Activated naive CD4-positive, alpha-beta T cell treated with anti-CD3 and anti-CD28 coated beads for 36 hours (primary cell): ENCODE measurements at regions not wholly inside any gene's neighbourhood (a gene's known extent, or its start where the extent isn't known, plus 50 kb on each side); places are given as distances from the start of the nearest gene placed in this dataset.

Experiments used
- CTCF ChIA-PET: fragments of 350-600 bp; sonication (Branson Sonifier 250); formaldehyde crosslinking; loops from one replicate; lab custom pipeline; 2021; ENCODE audit warnings: antibody characterized with exemption; lab: Charles Lee
- DNase-seq: peaks from one replicate; pipeline ENCODE4 v3.0.0-alpha.2; 2020
- H3K27ac Mint-ChIP-seq: one replicate; pipeline ENCODE4 v1.8.0; 2021; ENCODE audit warnings: mild to moderate bottlenecking, mixed read lengths
- H3K27me3 Mint-ChIP-seq: one replicate; pipeline ENCODE4 v1.8.0; 2021; ENCODE audit warnings: low read depth, mixed read lengths
- H3K36me3 Mint-ChIP-seq: one replicate; pipeline ENCODE4 v1.8.0; 2021; ENCODE audit warnings: low read depth, mixed read lengths
- H3K4me1 Mint-ChIP-seq: one replicate; pipeline ENCODE4 v1.8.0; 2021; ENCODE audit warnings: low read depth, mixed read lengths
- H3K4me3 Mint-ChIP-seq: one replicate; pipeline ENCODE4 v1.8.0; 2021; ENCODE audit warnings: mild to moderate bottlenecking, moderate library complexity, mixed read lengths
- H3K9me3 Mint-ChIP-seq: one replicate; pipeline ENCODE4 v1.8.0; 2021; ENCODE audit warnings: mixed read lengths
- intact Hi-C: fragments of 100-400 bp; cut with micrococcal nuclease; formaldehyde crosslinking; loops from one replicate; pipeline ENCODE4 v1.15.1; 2023

- H3K27me3 Mint-ChIP-seq = peaks cover 13% of the 10 kb centered on the region
- no peaks in the 10 kb centered on the region for H3K4me1 Mint-ChIP-seq
- CTCF ChIA-PET = no interaction called here
- peaks cover 4% of the 10 kb centered on the region for H3K9me3 Mint-ChIP-seq
- no peak overlapping the region for H3K27ac Mint-ChIP-seq
- intact Hi-C loops = no loop called here
- no peak for DNase-seq
- H3K4me3 Mint-ChIP-seq = no peak overlapping the region
- H3K36me3 Mint-ChIP-seq = no peaks in the 10 kb centered on the region
Measured at GRCh38 chr2:234733093-234733489, 218.7 kb upstream of the SH3BP4 start.

DNA sequence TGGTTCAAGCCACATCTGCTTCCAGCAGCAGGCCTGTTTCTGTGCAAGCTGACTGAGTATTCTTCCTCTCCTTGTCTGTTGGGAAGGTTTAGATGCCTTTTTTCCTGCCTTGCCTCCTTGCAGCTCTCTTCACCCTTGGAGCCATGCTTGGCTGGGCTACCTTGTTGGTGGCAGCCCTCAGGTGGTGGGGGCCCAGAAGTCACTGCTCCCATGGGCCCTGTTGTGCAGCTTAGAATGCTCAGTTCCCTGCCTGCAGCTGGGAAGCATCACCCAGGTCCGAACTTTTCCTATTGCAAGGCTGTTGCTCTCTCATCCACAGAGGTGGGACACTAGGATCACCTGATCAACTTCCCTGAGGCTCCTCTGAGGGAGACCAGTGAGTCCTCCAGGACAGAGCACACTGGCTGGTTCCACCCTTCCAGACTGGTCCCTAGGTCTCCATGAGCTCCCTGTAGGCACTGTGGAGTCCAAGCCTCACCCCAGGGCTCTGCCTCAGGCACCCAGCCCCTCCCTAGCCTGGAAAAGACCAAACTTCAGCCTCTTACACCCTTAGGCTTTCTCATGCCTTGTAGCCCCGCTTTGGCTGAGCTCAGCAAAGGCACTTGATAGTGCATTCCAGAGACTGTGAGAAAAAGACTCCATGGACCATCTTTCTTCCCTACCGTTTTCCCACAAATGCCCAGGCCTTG lies 219.3 kb upstream of the SH3BP4 start:
- Mint-ChIP-seq H3K36me3 (no peaks in the 10 kb centered on the region), H3K27me3 (peaks cover 8% of the 10 kb centered on the region), H3K27ac (no peak overlapping the region), H3K4me1 (no peaks in the 10 kb centered on the region), H3K4me3 (no peak overlapping the region), H3K9me3 (peaks cover 4% of the 10 kb centered on the region)
- no peak for DNase-seq
- intact Hi-C loops = no loop called here
- CTCF ChIA-PET = no interaction called here

DNA sequence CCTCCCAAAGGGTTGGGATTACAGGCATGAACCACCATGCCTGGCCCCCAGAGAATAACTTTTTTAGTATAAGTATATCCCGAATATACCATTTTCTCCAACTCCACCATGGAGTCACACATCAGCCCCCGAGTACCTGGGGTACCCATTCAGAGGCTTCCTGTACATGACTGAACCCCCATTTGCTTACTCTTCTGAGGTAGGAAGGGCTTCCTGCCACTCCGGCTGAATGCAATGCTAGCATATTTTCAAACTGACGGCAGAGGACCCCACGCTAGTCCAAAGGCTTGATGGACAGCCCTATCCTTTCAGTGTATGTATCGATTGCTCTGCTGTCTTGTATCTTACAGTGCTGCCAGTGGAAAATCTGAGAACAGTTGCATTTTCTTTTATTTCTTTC lies 220.6 kb upstream of the SH3BP4 start:
- Mint-ChIP-seq H3K27ac (no peak overlapping the region), H3K36me3 (no peaks in the 10 kb centered on the region), H3K9me3 (peaks cover 4% of the 10 kb centered on the region), H3K4me1 (no peaks in the 10 kb centered on the region), H3K4me3 (no peak overlapping the region), H3K27me3 (peaks cover 4% of the 10 kb centered on the region)
- CTCF ChIA-PET = no interaction called here
- DNase-seq = no peak
- intact Hi-C loops = no loop called here

DNA sequence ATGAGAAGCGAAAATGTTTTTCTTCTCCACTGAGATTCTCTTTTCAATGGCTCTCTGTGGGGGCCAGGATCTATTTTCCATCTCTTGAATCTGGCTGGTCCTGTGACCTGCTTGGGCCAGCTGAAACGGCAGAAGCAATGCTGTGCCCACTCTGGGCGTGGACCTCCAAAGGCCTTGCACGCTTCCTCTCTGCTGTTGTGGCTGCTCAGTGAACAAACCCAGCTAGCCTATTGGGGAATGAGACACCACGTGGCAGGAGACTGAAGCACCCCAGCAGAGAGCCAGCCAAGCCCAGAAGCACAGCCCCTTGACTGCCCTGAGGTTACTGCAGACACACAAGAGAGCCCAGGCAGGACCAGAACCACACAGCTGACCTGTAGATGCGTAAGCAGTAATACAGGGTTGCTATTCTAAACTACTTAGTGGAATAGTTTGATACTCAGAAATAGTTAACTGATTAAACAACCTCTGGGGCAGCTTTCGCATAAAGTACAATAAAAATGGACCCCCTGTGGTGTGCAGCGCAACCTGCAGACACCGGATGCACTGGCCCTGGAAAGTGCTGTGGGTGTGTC lies 221.7 kb upstream of the SH3BP4 start:
- DNase-seq = no peak
- Mint-ChIP-seq H3K4me3 (no peak overlapping the region), H3K27me3 (peaks cover 2% of the 10 kb centered on the region), H3K36me3 (no peaks in the 10 kb centered on the region), H3K27ac (no peak overlapping the region), H3K4me1 (no peaks in the 10 kb centered on the region), H3K9me3 (peaks cover 2% of the 10 kb centered on the region)
- CTCF ChIA-PET = no interaction called here
- intact Hi-C loops = no loop called here

- H3K27me3 Mint-ChIP-seq = no peaks in the 10 kb centered on the region
Measured at GRCh38 chr2:234725528-234726264, 226.1 kb upstream of the SH3BP4 start.

GRCh38 chr2:234724850-234725249 lies 227.0 kb upstream of the SH3BP4 start:
- Mint-ChIP-seq H3K36me3 (no peaks in the 10 kb centered on the region), H3K27me3 (no peaks in the 10 kb centered on the region), H3K27ac (no peak overlapping the region), H3K4me3 (no peak overlapping the region), H3K9me3 (no peaks in the 10 kb centered on the region), H3K4me1 (no peaks in the 10 kb centered on the region)
- DNase-seq = no peak
- intact Hi-C loops = no loop called here
- CTCF ChIA-PET = no interaction called here

More at GRCh38 chr2:234725528-234726264, 226.1 kb upstream of the SH3BP4 start:
- intact Hi-C loops = no loop called here
- no peak overlapping the region for H3K4me3 Mint-ChIP-seq
- H3K9me3 Mint-ChIP-seq = no peaks in the 10 kb centered on the region
- CTCF ChIA-PET = no interaction called here
- H3K4me1 Mint-ChIP-seq = no peaks in the 10 kb centered on the region
- no peak overlapping the region for H3K27ac Mint-ChIP-seq
- no peak for DNase-seq
- H3K36me3 Mint-ChIP-seq = no peaks in the 10 kb centered on the region

- no peaks in the 10 kb centered on the region for H3K27me3 Mint-ChIP-seq
- no peaks in the 10 kb centered on the region for H3K9me3 Mint-ChIP-seq
- H3K27ac Mint-ChIP-seq = no peak overlapping the region
- intact Hi-C loops = no loop called here
- CTCF ChIA-PET = no interaction called here
- no peaks in the 10 kb centered on the region for H3K36me3 Mint-ChIP-seq
- no peaks in the 10 kb centered on the region for H3K4me1 Mint-ChIP-seq
- DNase-seq = no peak
- H3K4me3 Mint-ChIP-seq = no peak overlapping the region
Measured at GRCh38 chr2:234723400-234723799, 226.5 kb upstream of the ARL4C start.

DNA sequence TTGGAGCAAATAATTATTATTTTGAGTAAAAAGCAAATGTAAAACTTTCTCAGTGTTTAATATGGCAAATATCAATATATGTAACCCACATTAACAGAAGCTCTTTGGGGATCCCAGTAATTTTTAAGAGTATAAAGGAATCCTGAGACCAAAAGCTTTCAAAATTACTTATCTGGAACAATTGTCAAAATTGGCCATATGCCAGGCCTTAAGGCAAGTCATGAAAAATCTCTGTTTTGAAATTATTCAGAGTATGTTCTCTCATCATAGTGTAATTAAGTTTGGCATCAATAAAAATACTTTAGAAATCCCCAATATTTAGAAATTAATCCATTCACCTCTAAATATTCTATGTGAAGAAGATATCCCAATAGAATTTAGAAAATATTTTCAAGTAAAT lies 225.3 kb upstream of the ARL4C start:
- H3K9me3 Mint-ChIP-seq = no peaks in the 10 kb centered on the region
- intact Hi-C loops = no loop called here
- CTCF ChIA-PET = no interaction called here

DNA sequence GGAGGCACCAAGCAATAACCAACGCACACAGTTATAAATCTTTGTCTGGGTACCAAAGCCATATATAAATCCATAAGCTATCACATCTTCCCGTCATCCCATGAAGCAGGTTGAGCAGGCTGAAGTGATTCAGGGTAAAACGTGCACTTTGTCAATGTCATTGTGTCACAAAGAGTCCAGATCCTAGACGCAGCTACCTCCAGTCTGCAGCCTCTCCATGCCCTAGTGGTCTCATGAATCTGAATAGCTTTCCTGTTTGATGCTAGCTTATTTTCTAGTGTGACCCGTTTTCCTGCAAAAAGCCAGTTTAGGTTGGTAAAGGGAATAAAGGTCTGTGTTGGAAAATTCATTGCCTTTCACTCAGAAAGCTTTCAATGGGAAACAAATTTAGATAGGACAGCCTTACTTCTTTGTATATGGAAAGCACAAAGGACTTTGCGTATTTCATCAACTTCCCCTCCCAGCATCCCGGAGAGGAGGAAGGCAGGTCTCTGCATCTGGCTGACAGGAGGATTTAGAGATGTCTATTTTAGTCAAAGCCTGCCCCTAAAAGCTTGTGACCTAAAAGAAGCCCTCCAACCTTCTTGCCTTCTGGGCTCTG lies 222.3 kb upstream of the ARL4C start:
- H3K27me3 Mint-ChIP-seq = peaks cover 8% of the 10 kb centered on the region
- DNase-seq = no peak
- H3K9me3 Mint-ChIP-seq = no peaks in the 10 kb centered on the region
- no peak overlapping the region for H3K27ac Mint-ChIP-seq
- intact Hi-C loops = no loop called here
- H3K4me1 Mint-ChIP-seq = no peaks in the 10 kb centered on the region
- H3K36me3 Mint-ChIP-seq = no peaks in the 10 kb centered on the region
- no peak overlapping the region for H3K4me3 Mint-ChIP-seq
- CTCF ChIA-PET = no interaction called here

More for the DNA sequence above, 225.3 kb upstream of the ARL4C start:
- Mint-ChIP-seq H3K4me1 (no peaks in the 10 kb centered on the region), H3K27ac (no peak overlapping the region), H3K36me3 (no peaks in the 10 kb centered on the region), H3K27me3 (peaks cover 1% of the 10 kb centered on the region), H3K4me3 (no peak overlapping the region)
- no peak for DNase-seq

DNA sequence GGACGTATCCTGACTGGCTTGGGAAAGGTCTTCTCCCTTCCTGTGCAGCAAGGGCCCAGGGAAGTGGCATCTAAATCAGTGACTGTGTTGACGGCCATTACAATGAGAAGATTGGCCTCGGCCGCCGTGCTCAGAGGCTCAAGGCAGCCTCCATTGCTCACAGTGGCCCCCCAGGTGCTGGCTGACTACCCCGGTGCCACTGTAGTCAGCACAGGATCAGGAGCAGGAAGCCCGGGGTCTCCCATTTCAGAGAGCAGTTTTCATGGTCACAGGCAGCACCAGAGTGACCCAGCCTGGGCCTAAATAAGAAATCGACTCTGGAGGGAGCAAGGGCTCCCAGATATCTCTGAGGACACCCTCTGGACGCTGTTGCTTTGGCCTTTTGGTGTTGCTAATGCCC lies 219.4 kb upstream of the ARL4C start:
- intact Hi-C loops = no loop called here
- Mint-ChIP-seq H3K9me3 (no peaks in the 10 kb centered on the region), H3K4me3 (no peak overlapping the region), H3K27me3 (peaks cover 8% of the 10 kb centered on the region), H3K4me1 (no peaks in the 10 kb centered on the region), H3K36me3 (no peaks in the 10 kb centered on the region), H3K27ac (no peak overlapping the region)
- no peak for DNase-seq
- CTCF ChIA-PET = no interaction called here

- CTCF ChIA-PET = no interaction called here
- no peaks in the 10 kb centered on the region for H3K36me3 Mint-ChIP-seq
- intact Hi-C loops = no loop called here
Measured at GRCh38 chr2:234715671-234716250, 218.9 kb upstream of the ARL4C start.

GRCh38 chr2:234714711-234715110 lies 217.8 kb upstream of the ARL4C start:
- Mint-ChIP-seq H3K9me3 (no peaks in the 10 kb centered on the region), H3K36me3 (no peaks in the 10 kb centered on the region), H3K27me3 (peaks cover 10% of the 10 kb centered on the region), H3K4me1 (no peaks in the 10 kb centered on the region), H3K4me3 (no peak overlapping the region), H3K27ac (no peak overlapping the region)
- intact Hi-C loops = no loop called here
- no peak for DNase-seq
- CTCF ChIA-PET = no interaction called here

More at GRCh38 chr2:234715671-234716250, 218.9 kb upstream of the ARL4C start:
- H3K4me3 Mint-ChIP-seq = no peak overlapping the region
- peaks cover 8% of the 10 kb centered on the region for H3K27me3 Mint-ChIP-seq
- DNase-seq = no peak
- no peaks in the 10 kb centered on the region for H3K9me3 Mint-ChIP-seq
- no peaks in the 10 kb centered on the region for H3K4me1 Mint-ChIP-seq
- H3K27ac Mint-ChIP-seq = no peak overlapping the region
